ENCODE measurements at regions not wholly inside any gene's neighbourhood (a gene's known extent, or its start where the extent isn't known, plus 50 kb on each side); places are given as distances from the start of the nearest gene placed in this dataset.
"Not testable (repeated sequence)": the region's sequence is repeated elsewhere in the genome, so short reads cannot be mapped to it uniquely, and the experiment has no call there.

GRCh38 chr6:28776269-28777146 is 147.3 kb downstream of the TRIM27 start:
- WGBS, 10 experiments: 0 to 8% (median 0%) methylated on average over 1 to 15 of the region's 17 CpGs; no CpG with 5 or more reads in 1 of the 10 experiments
- in situ Hi-C loops (cut with MboI; ENCODE audit: low pct_unique_long_range_greater_than_20kb in 2 of 9, low sequenced_read_pairs in 9 of 9, unreplicated experiment in 9 of 9): no loop called here

GRCh38 chr6:28777147-28777461 is 146.7 kb downstream of the TRIM27 start:
- Histone ChIP-seq H3K4me1 (replicated peaks in 1 of 2) (no peaks in the 10 kb centered on the region), H3K27ac (no peak overlapping the region), H3K4me3 (no peak overlapping the region)
- in situ Hi-C loops (cut with MboI; ENCODE audit: low pct_unique_long_range_greater_than_20kb in 2 of 9, low sequenced_read_pairs in 9 of 9, unreplicated experiment in 9 of 9): no loop called here
- WGBS, 10 experiments: 0 to 20% (median 0%) methylated on average over 1 to 4 of the region's 4 CpGs; no CpG with 5 or more reads in 3 of the 10 experiments
- ATAC-seq (replicated peaks in 6 of 8): no peak

More at GRCh38 chr6:28776269-28777146, 147.3 kb downstream of the TRIM27 start:
- no peak for ATAC-seq (replicated peaks in 6 of 8)
- Histone ChIP-seq H3K4me3 (no peak overlapping the region), H3K4me1 (replicated peaks in 1 of 2) (no peaks in the 10 kb centered on the region), H3K27ac (no peak overlapping the region)

GRCh38 chr6:28782113-28782673 is 141.6 kb downstream of the TRIM27 start:
- in situ Hi-C loops (cut with MboI; ENCODE audit: low pct_unique_long_range_greater_than_20kb in 2 of 9, low sequenced_read_pairs in 9 of 9, unreplicated experiment in 9 of 9): no loop called here
- 0 to 62% (median 15%) methylated on average over 4 to 5 of the region's 5 CpGs for WGBS, 10 experiments
- Histone ChIP-seq H3K27ac (no peak overlapping the region), H3K4me3 (no peak overlapping the region), H3K4me1 (replicated peaks in 1 of 2) (no peaks in the 10 kb centered on the region)
- no peak for ATAC-seq (replicated peaks in 6 of 8)

GRCh38 chr6:28785962-28786679 is 137.7 kb downstream of the TRIM27 start:
- 0 to 17% (median 1%) methylated on average over 1 to 20 of the region's 30 CpGs; no CpG with 5 or more reads in 2 of the 10 experiments for WGBS, 10 experiments
- no peak for ATAC-seq (replicated peaks in 6 of 8)
- no peak overlapping the region for H3K4me3 ChIP-seq

GRCh38 chr6:28789553-28790083 is 134.2 kb downstream of the TRIM27 start:
- 0 to 24% (median 5%) methylated on average over 5 to 17 of the region's 20 CpGs for WGBS, 10 experiments
- no peaks in the 10 kb centered on the region for H3K4me1 ChIP-seq (replicated peaks in 1 of 2)
- peak in 6 of 8 experiments; percentile 48 to 77 (median 66) for ATAC-seq (replicated peaks in 6 of 8)
- H3K4me3 ChIP-seq: peak overlapping the region; percentile 7 to 48 (median 28)
- H3K27ac ChIP-seq: no peak overlapping the region
- in situ Hi-C loops (cut with MboI; ENCODE audit: low pct_unique_long_range_greater_than_20kb in 2 of 9, low sequenced_read_pairs in 9 of 9, unreplicated experiment in 9 of 9): no loop called here

More at GRCh38 chr6:28785962-28786679, 137.7 kb downstream of the TRIM27 start:
- Histone ChIP-seq H3K27ac (no peak overlapping the region), H3K4me1 (replicated peaks in 1 of 2) (no peaks in the 10 kb centered on the region)
- in situ Hi-C loops (cut with MboI; ENCODE audit: low pct_unique_long_range_greater_than_20kb in 2 of 9, low sequenced_read_pairs in 9 of 9, unreplicated experiment in 9 of 9): no loop called here

- 13 to 37% (median 23%) methylated on average over 2 to 6 of the region's 6 CpGs; no CpG with 5 or more reads in 1 of the 10 experiments for WGBS, 10 experiments
- in situ Hi-C loops (cut with MboI; ENCODE audit: low pct_unique_long_range_greater_than_20kb in 2 of 9, low sequenced_read_pairs in 9 of 9, unreplicated experiment in 9 of 9): no loop called here
- ATAC-seq (replicated peaks in 6 of 8): no peak
- no peak overlapping the region for H3K27ac ChIP-seq
- H3K4me1 ChIP-seq (replicated peaks in 1 of 2): no peaks in the 10 kb centered on the region
- H3K4me3 ChIP-seq: no peak overlapping the region
Measured at GRCh38 chr6:28791002-28791383, 132.8 kb downstream of the TRIM27 start.

GRCh38 chr6:28794175-28795002 is 129.4 kb downstream of the TRIM27 start:
- in situ Hi-C loops (cut with MboI; ENCODE audit: low pct_unique_long_range_greater_than_20kb in 2 of 9, low sequenced_read_pairs in 9 of 9, unreplicated experiment in 9 of 9): no loop called here
- H3K27ac ChIP-seq: no peak overlapping the region
- ATAC-seq (replicated peaks in 6 of 8): peak in 3 of 8 experiments; percentile 35 to 51 (median 44)
- WGBS, 10 experiments: 0 to 3% (median 2%) methylated on average over 1 to 32 of the region's 35 CpGs
- no peak overlapping the region for H3K4me3 ChIP-seq
- no peaks in the 10 kb centered on the region for H3K4me1 ChIP-seq (replicated peaks in 1 of 2)

GRCh38 chr6:28800647-28801046 is 123.1 kb downstream of the TRIM27 start:
- H3K4me1 ChIP-seq (replicated peaks in 1 of 2); H3K27ac ChIP-seq; in situ Hi-C loops (cut with MboI; ENCODE audit: low pct_unique_long_range_greater_than_20kb in 2 of 9, low sequenced_read_pairs in 9 of 9, unreplicated experiment in 9 of 9); ATAC-seq (replicated peaks in 6 of 8); H3K4me3 ChIP-seq: not testable (repeated sequence)
- WGBS, 10 experiments: 33 to 68% (median 56%) methylated on average over 1 to 4 of the region's 4 CpGs; no CpG with 5 or more reads in 3 of the 10 experiments

- in situ Hi-C loops (cut with MboI; ENCODE audit: low pct_unique_long_range_greater_than_20kb in 2 of 9, low sequenced_read_pairs in 9 of 9, unreplicated experiment in 9 of 9): no loop called here
- no peak overlapping the region for H3K27ac ChIP-seq
- ATAC-seq (replicated peaks in 6 of 8): peak in 3 of 8 experiments; percentile 66 to 93 (median 92)
- 0 to 48% (median 26%) methylated on average over 4 to 19 of the region's 25 CpGs for WGBS, 10 experiments
- no peak overlapping the region for H3K4me3 ChIP-seq
- no peaks in the 10 kb centered on the region for H3K4me1 ChIP-seq (replicated peaks in 1 of 2)
Measured at GRCh38 chr6:28802417-28803336, 121.1 kb downstream of the TRIM27 start.

- in situ Hi-C loops (cut with MboI; ENCODE audit: low pct_unique_long_range_greater_than_20kb in 2 of 9, low sequenced_read_pairs in 9 of 9, unreplicated experiment in 9 of 9): no loop called here
- Histone ChIP-seq H3K27ac (no peak overlapping the region), H3K4me1 (replicated peaks in 1 of 2) (no peaks in the 10 kb centered on the region), H3K4me3 (no peak overlapping the region)
- WGBS, 10 experiments: 0 to 12% (median 4%) methylated on average over 1 to 7 of the region's 8 CpGs; no CpG with 5 or more reads in 1 of the 10 experiments
- peak in 1 of 8 experiments; percentile 10 for ATAC-seq (replicated peaks in 6 of 8)
Measured at GRCh38 chr6:28803337-28803709, 120.5 kb downstream of the TRIM27 start.

- WGBS, 10 experiments: 0 to 45% (median 5%) methylated on average over 2 to 12 of the region's 12 CpGs
- Histone ChIP-seq H3K4me3 (peak overlapping the region in 2 of 5 donors; percentile 10 to 29), H3K4me1 (replicated peaks in 1 of 2) (no peaks in the 10 kb centered on the region), H3K27ac (no peak overlapping the region)
- ATAC-seq (replicated peaks in 6 of 8): peak in 4 of 8 experiments; percentile 27 to 81 (median 52)
- in situ Hi-C loops (cut with MboI; ENCODE audit: low pct_unique_long_range_greater_than_20kb in 2 of 9, low sequenced_read_pairs in 9 of 9, unreplicated experiment in 9 of 9): no loop called here
Measured at GRCh38 chr6:28807682-28808280, 116.0 kb downstream of the TRIM27 start.

All from motor neuron (in vitro differentiated cells).